Testis (tissue), 2 donors: ENCODE measurements at regions not wholly inside any gene's neighbourhood (a gene's known extent, or its start where the extent isn't known, plus 50 kb on each side); places are given as distances from the start of the nearest gene placed in this dataset.

Experiments used
- CTCF ChIP-seq, 3 experiments: fragments of 450-650 bp in 2 of 3; fragments of 200-600 bp in 1 of 3; sonication (generic) in 1 of 3; IDR thresholded peaks; one replicate each; pipeline ENCODE4 v1.5.1; 2016 to 2019; ENCODE audit warnings: antibody characterized with exemption in 3 of 3, mild to moderate bottlenecking in 2 of 3, moderate library complexity in 1 of 3
- POLR2A ChIP-seq: fragments of 450-650 bp; IDR thresholded peaks from one replicate; pipeline ENCODE4 v1.6.1; 2017; ENCODE audit warnings: antibody characterized with exemption, mild to moderate bottlenecking, moderate library complexity

- no peak for TF ChIP-seq CTCF (IDR thresholded peaks at IDR 0.05)
- TF ChIP-seq POLR2A: no peak
These were observed 765.4 kb upstream of the PCDH10 start for GRCh38 chr4:132383571-132384199.
